MM.1S (cell line): ENCODE measurements at regions not wholly inside any gene's neighbourhood (a gene's known extent, or its start where the extent isn't known, plus 50 kb on each side); places are given as distances from the start of the nearest gene placed in this dataset.

Experiments used
- DNase-seq: peaks from one replicate; pipeline ENCODE4 v3.0.0-alpha.2; 2015
- H2AFZ ChIP-seq: fragments of 300-600 bp; sonication (generic); 2 replicates; pipeline ENCODE4 v1.6.0; 2016; ENCODE audit warnings: antibody characterized with exemption, low read length
- H3F3A ChIP-seq: fragments of 300-600 bp; sonication (generic); 2 replicates; pipeline ENCODE4 v1.6.1; 2016; ENCODE audit warnings: mild to moderate bottlenecking, antibody characterized with exemption, low read length, moderate library complexity, mixed read lengths; ENCODE audit not compliant: insufficient read depth
- H3K27ac ChIP-seq: fragments of 300-600 bp; sonication (generic); 2 replicates; pipeline ENCODE4 v1.5.1; 2016; ENCODE audit warnings: mild to moderate bottlenecking, low read length
- H3K27me3 ChIP-seq: fragments of 300-600 bp; sonication (generic); replicated peaks from 2 replicates; pipeline ENCODE4 v1.6.0; 2016; ENCODE audit warnings: low read length; ENCODE audit not compliant: insufficient read depth
- H3K36me3 ChIP-seq: fragments of 300-600 bp; sonication (generic); replicated peaks from 2 replicates; pipeline ENCODE4 v1.6.1; 2016; ENCODE audit warnings: mild to moderate bottlenecking, low read length, mixed read lengths; ENCODE audit not compliant: insufficient read depth
- H3K4me1 ChIP-seq: fragments of 300-600 bp; sonication (generic); 2 replicates; pipeline ENCODE4 v1.6.1; 2016; ENCODE audit warnings: low read length, mixed read lengths
- H3K4me2 ChIP-seq: fragments of 300-600 bp; sonication (generic); 2 replicates; pipeline ENCODE4 v1.6.0; 2016; ENCODE audit warnings: low read depth, low read length
- H3K4me3 ChIP-seq: fragments of 300-600 bp; sonication (generic); 2 replicates; pipeline ENCODE4 v1.5.1; 2016; ENCODE audit warnings: low read length, mixed read lengths
- H3K79me2 ChIP-seq: fragments of 300-600 bp; sonication (generic); 2 replicates; pipeline ENCODE4 v1.6.1; 2016; ENCODE audit warnings: mixed run types, low read length, mixed read lengths
- H3K9ac ChIP-seq: fragments of 300-600 bp; sonication (generic); 2 replicates; pipeline ENCODE4 v1.6.1; 2016; ENCODE audit warnings: low read length, mixed read lengths
- H3K9me2 ChIP-seq: fragments of 300-600 bp; sonication (generic); replicated peaks from 2 replicates; pipeline ENCODE4 v1.6.1; 2016; ENCODE audit warnings: mild to moderate bottlenecking, low read length, mixed read lengths; ENCODE audit not compliant: insufficient read depth
- H3K9me3 ChIP-seq: fragments of 300-600 bp; sonication (generic); replicated peaks from 2 replicates; pipeline ENCODE4 v1.6.1; 2016; ENCODE audit warnings: mild to moderate bottlenecking, low read length, mixed read lengths; ENCODE audit not compliant: insufficient read depth
- H4K20me1 ChIP-seq: fragments of 300-600 bp; sonication (generic); 2 replicates; pipeline ENCODE4 v1.6.1; 2016; ENCODE audit warnings: mild to moderate bottlenecking, low read length, moderate library complexity, mixed read lengths; ENCODE audit not compliant: insufficient read depth
- CTCF ChIP-seq: fragments of 300-600 bp; sonication (generic); IDR thresholded peaks from 2 replicates; pipeline ENCODE4 v1.5.1; 2016; ENCODE audit warnings: antibody characterized with exemption, low read length, mixed read lengths
- EZH2 ChIP-seq: fragments of 300-600 bp; sonication (generic); optimal IDR thresholded peaks from 2 replicates; pipeline ENCODE3; 2017; ENCODE audit warnings: low read depth, mild to moderate bottlenecking, antibody characterized with exemption, low read length, mixed read lengths
- EZH2phosphoT487 ChIP-seq: fragments of 300-600 bp; sonication (generic); IDR thresholded peaks from 2 replicates; pipeline ENCODE4 v1.6.1; 2018; ENCODE audit warnings: antibody characterized with exemption, low read length

- no peaks in the 10 kb centered on the region for H3K4me1 ChIP-seq
- H4K20me1 ChIP-seq: no peaks in the 10 kb centered on the region
- H3K4me2 ChIP-seq: no peak overlapping the region
- H3K27me3 ChIP-seq: no peaks in the 10 kb centered on the region
- H3K36me3 ChIP-seq: no peaks in the 10 kb centered on the region
- no peak overlapping the region for H3K9ac ChIP-seq
- H2AFZ ChIP-seq: no peak overlapping the region
- no peaks in the 10 kb centered on the region for H3K79me2 ChIP-seq
- no peak for DNase-seq
- no peaks in the 10 kb centered on the region for H3K9me2 ChIP-seq
- no peak for TF ChIP-seq CTCF
- no peak for TF ChIP-seq EZH2
- TF ChIP-seq EZH2phosphoT487: no peak
- no peak overlapping the region for H3K4me3 ChIP-seq
- H3K27ac ChIP-seq: no peak overlapping the region
- no peaks in the 10 kb centered on the region for H3K9me3 ChIP-seq
- no peaks in the 10 kb centered on the region for H3F3A ChIP-seq
These were observed 69.9 kb upstream of the FOXN3 start for GRCh38 chr14:89486961-89487360.

GRCh38 chr14:89486505-89486904 lies 69.5 kb upstream of the FOXN3 start:
- Histone ChIP-seq H3F3A (no peaks in the 10 kb centered on the region), H3K9me3 (no peaks in the 10 kb centered on the region), H4K20me1 (no peaks in the 10 kb centered on the region), H3K79me2 (no peaks in the 10 kb centered on the region), H3K9me2 (no peaks in the 10 kb centered on the region), H3K27me3 (no peaks in the 10 kb centered on the region), H3K27ac (no peak overlapping the region), H3K36me3 (no peaks in the 10 kb centered on the region), H2AFZ (no peak overlapping the region), H3K4me2 (no peak overlapping the region), H3K4me3 (no peak overlapping the region), H3K4me1 (no peaks in the 10 kb centered on the region), H3K9ac (no peak overlapping the region)
- TF ChIP-seq EZH2phosphoT487: no peak
- TF ChIP-seq EZH2: no peak
- TF ChIP-seq CTCF: no peak
- DNase-seq: no peak

GRCh38 chr14:89485264-89485663 lies 68.2 kb upstream of the FOXN3 start:
- H3K9me3 ChIP-seq: no peaks in the 10 kb centered on the region
- H3F3A ChIP-seq: no peaks in the 10 kb centered on the region
- TF ChIP-seq CTCF (no peak), EZH2 (no peak), EZH2phosphoT487 (no peak)
- H3K9me2 ChIP-seq: no peaks in the 10 kb centered on the region
- H3K27ac ChIP-seq: no peak overlapping the region
- no peaks in the 10 kb centered on the region for H3K27me3 ChIP-seq
- H4K20me1 ChIP-seq: no peaks in the 10 kb centered on the region
- no peaks in the 10 kb centered on the region for H3K79me2 ChIP-seq
- no peaks in the 10 kb centered on the region for H3K4me1 ChIP-seq
- no peak overlapping the region for H3K4me3 ChIP-seq
- H3K4me2 ChIP-seq: no peak overlapping the region
- no peak overlapping the region for H2AFZ ChIP-seq
- H3K36me3 ChIP-seq: no peaks in the 10 kb centered on the region
- no peak for DNase-seq
- H3K9ac ChIP-seq: no peak overlapping the region
